GM19324 (cell line): ENCODE measurements at regions not wholly inside any gene's neighbourhood (a gene's known extent, or its start where the extent isn't known, plus 50 kb on each side); places are given as distances from the start of the nearest gene placed in this dataset.
"Not testable (repeated sequence)": the region's sequence is repeated elsewhere in the genome, so short reads cannot be mapped to it uniquely, and the experiment has no call there.

Source experiments
- ATAC-seq: cut with Tn5 transposase; IDR thresholded peaks from one replicate; pipeline ENCODE4 v1.9.1; 2021; ENCODE audit warnings: mild to moderate bottlenecking, moderate library complexity; ENCODE audit not compliant: unreplicated experiment, low FRiP score

DNA sequence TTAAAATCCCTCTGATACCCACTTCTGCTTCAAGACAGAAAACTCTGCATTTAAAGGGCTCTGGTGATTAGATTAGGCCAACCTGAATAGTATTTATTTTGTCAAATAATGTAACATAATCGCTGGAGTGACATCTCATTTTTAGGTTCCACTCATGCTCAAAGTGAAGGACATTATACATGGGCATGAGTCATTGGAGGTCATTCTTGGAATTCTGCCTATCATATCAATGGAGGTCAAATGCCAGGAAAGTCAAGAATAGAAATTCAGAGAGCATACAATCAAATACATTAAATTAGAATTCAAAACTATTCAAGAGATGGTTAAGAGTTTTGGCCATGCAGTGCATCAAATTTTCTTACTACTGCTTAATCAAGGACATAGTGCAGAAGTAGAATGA lies 50.8 kb upstream of the PRSS1 start:
- ATAC-seq, result no peak

DNA sequence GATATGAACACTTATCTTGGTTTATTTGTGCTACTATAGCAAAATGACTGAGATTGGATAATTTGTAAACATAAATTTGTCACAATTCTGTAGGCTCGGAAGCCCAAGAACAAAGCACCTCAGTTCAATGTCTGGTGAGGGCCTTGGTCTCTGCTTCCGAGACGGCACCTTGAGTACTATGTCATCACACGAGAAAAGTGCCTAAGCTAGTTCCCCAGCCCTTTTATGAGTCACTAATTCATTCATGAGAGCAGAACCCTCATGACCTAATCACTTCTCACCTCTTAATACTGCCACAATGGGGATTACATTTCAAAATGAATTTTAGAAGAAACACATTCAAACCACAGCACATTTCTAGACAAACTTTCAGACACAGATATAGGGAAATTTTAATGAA lies 52.0 kb upstream of the PRSS1 start:
- no peak for ATAC-seq

DNA sequence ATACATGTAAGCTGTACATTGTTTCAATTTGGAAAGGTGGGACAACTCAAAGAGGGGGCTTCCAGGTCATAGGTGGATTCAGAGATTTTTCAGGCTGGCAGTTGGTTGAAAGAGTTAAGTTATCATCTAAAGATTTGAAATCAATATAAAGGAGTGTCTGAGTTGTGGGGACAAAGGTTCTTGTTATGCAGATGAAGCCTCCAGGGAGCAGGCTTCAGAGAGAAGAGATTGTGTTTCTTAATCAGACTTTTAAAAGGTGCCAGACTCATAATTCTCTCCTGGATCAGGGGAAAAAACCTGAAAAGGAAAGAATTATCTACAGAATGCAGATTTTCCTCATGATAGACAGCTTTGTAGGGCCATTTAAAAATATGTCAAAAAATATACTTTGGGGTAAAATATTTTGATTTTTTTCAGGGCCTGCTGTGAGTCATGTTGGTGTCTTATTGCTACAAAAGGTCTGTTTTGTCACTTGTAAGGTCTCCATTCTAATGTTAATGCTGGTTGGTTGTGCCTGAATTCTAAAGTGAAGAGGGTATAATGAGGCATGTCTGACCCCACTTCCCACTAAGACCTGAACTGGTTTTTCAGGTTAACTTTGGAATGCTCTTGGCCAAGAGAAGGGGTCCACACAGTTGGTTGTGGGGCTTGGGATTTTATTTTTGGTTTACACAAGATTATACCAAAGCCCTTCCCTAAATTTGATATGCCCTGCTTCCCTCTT lies 52.7 kb upstream of the PRSS1 start:
- ATAC-seq, result no peak

DNA sequence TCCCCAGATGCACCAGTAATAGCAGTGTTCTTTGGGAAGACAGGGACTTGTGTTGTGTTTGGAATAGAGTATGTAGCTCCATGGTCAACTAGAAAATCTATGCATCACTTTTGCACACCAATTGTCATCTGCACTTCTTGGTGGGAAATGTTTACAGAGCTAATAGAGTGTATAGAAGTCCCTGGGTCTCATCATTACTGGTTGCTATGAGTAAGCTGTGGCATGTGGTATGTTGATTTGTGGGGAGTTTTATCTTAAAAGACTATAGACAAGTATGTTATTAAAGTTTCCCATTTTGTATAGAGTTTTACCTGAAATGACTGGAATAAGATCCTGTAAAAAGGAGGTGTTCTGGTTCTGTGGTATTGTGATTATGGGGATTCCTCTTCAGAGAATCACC lies 55.4 kb upstream of the PRSS1 start:
- ATAC-seq, result no peak

DNA sequence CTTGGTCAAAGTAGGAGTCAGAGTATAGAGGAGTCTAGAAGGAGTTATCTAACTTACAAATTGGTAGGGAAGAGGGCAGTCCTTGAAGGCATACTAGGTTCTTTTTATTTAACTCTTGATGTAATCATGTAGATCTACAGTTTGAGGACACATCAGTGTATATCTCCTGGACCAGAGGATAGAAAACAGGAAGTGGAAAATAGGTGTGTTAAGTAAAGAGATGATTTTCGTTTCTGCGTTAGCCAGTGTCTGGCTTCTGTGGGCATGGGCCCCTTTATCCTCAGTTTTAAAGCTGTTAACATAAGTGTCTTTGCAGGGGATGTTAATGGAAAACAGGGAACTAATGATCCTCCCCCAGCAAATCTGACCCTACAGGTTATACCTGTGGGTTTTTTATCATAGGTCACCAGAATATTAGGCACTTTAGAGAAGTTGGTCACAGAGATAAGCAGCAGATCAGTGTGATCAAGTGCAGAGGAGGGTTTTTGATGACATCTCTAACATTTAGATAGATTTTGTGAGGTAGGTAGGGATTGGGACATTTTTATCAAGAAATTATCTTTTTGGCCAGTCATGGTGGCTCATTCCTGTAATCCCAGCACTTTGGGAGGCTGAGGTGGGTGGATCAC lies 58.6 kb upstream of the PRSS1 start:
- ATAC-seq, result no peak

DNA sequence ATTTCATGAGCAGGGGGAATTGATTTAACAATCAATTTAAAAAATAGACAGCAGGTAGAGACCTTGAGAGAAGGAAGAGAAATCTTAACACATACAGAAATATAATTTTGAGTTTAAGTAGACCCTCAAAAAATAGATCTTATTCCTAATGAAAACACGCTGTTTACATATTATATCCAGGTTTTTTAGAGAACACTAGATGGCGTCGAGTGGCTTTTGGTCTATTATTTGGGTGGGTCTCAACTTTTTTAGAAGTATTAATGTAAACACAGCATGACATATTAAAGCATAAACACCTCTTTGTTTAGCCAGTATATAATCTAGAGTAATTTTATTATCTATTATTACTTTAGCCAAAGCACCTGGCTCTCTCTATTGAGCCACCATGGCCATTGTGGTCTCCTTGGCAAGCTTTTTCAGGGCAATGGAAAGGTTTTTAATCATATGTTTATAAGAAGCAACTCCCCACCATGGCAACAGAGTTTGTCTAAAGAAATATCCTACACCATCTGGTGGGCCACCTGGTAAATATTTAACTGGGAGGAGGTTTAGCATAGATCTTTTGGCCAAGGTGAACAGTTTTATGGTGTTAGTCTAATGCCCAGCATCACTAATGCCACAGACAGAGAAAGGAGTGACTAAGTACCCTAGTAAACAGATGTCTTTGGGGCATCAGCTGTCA lies 59.7 kb upstream of the PRSS1 start:
- no peak for ATAC-seq

DNA sequence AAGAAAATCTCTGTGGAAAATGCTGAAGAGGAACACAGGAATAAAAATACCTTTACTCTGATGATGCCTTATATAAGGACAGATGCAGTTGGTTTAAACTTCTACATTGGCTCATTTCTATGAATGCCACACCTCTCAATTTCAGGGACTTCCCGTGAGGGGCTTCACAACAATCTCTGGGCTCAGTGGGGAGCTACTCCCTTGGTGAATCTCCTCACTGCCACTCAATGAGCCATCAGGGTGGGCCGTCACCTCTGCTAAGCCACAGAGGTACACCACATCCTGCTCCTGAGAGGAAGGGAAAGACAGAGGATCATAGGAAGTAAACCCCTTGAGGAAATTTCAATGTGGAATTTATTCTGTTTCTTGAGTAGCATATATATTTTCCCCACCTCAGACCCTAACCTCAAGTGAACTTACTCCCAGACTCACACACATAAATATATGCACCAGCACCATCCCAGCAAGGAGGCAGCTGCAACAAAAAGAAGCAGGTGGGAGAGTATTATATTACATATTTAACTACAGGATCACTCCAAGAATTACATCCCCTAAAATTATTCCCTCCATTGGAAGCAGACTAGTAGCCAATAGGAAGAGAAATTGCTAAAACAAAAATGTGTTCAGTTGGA lies 63.3 kb upstream of the PRSS1 start:
- no peak for ATAC-seq

DNA sequence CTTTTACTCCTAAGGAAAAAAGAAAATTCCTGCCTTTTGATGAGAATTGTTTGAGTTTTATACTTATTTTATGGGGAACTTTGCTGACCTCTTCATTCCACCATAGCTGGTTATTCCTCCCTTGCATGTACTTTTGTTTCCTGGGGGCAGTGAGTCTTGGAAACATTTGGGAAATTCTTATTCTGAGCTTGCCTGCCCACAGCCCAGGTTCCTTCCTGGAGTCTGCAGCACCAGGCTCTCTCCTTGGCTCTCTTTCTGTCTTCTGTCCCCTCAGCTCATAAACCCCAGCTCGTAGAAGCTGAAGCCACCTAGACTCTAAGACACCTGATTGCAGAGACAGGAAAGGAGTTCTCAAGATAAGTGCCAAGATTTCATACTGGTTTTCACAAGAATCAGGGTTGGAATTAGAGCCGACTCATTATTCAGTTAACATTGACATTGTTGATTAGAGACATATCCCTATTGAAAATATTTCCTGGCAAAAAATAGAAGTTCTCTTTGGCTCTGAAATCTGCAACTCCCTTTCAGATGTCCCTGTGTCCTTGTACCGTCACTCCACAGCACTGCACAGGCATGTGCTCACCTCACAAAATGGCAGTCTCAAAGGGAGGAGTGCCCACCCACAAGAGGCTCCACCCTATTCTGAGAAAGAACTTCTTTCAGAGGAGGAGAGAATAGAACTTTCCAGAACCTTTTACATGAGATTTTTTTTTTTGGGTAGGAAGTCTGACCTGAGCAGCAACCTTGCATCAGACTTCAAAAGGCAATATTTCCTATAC lies 67.8 kb upstream of the PRSS1 start:
- no peak for ATAC-seq

DNA sequence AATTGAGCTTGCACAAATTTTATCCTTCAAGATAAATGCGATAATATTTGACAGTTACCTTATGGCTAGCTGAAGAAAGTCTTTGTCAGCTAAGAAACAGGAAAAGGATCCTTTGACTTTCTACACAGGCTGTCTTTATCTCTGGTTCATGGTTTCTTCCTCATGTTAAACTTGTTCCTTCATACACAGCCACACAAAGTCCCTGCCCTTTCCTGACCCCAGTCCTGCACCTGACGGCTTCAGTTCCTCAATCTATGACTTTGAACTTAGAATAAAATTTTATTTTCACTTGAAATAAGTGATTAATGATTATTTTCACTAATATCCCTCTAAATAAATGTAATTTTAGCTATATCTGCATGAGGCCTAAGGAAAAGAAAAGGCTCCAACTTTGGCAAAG lies 77.8 kb upstream of the PRSS1 start:
- no peak for ATAC-seq

DNA sequence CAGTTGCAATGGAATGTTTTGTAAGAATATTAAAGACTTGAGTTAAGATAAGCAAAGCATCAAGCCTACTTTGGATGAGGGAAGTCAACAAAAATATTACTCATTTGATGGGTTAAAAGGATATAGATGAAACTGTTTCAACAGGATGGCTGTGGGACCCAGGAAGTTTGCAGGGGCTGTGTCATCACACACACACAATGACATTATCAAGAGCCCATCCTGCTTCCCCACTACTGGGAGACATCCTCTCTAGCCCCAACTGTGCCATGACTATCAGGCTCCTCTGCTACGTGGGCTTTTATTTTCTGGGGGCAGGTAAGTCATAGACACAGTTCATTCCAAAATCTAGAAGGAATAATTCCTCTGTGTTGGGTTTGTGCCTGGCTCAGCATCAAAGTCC lies 78.8 kb upstream of the PRSS1 start:
- ATAC-seq, result no peak

DNA sequence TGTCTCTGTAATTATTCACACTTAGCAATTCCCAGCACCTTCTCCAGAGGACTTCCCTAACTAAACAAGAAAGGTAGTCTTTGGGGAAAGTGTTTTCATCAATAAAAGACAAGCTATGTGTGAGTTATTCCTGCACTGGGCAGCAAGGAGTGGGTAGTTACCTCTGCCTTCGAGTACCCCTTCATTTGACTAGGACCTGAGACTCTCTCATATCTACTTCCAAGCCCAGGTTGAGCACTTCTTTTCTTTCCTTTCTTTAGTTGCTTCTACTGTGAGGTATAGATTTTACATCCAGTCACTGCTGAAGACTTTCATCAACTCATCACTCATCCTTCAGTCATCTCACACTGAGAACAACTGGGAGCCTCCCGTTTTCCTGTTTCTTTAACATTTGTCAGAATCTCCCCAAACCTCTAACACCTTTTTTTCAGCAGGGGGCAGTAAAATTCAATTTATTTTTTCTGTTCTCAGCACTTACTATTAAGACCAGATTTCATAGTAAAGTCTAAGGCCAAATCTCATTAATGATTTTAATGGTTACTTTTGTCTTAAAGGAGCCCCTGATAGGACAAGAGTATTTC lies 80.1 kb upstream of the PRSS1 start:
- ATAC-seq, result no peak

DNA sequence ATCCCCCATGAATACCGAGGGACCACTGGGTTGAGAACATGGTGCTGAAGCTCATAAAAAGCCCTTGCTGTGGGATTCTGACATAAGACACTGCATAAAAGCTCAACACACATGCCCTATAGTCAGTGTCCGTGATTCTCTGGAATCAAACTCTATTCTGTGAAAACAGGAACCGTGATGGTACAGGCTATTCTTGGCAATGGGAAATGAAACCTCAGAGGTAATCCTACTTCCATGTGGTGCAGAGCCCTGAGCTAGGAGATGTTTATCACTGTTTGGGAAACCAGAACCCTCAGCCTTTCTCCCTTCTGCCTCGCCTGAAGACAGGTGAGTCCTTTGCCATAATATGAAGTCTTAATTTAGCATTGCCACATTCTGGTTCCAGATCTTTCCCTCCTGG lies 80.8 kb upstream of the PRSS1 start:
- ATAC-seq, result no peak

DNA sequence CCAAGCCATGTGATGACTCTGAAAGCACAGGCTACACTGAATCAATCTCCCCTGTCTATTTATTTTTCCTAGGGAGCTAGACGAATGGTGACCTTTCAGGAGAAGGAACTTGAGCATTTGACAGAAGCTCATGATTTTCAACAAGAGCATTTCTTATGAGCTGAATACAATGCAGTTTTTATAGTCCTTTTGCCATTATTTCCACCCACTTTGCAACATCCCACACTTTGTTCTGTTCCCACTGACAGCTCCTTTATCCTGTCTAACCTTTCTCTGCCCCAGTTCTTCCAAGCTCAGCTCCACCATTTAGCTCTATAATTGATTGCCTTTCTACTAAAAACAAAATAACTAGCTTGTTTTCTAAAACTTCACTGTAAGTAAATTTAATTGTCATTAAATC lies 91.9 kb upstream of the PRSS1 start:
- ATAC-seq, result no peak

DNA sequence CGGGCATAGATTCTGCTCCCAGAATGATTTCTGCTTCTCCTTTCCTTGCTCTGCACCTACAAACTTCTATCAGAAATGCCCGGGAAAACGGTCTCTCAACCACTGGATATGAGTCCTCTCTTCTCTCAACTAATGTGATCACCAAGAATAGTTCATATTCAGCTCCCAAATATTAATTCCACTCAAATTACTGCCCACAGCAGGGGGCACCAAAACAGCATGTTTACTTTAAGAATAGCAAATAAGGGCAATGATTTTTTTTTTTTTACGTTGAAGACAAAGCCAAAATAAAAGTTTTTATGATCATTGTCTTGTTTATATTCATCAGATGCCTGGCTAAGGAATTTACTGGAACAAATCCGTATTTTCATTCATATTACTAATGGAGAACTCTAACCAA lies 94.9 kb upstream of the PRSS1 start:
- no peak for ATAC-seq

DNA sequence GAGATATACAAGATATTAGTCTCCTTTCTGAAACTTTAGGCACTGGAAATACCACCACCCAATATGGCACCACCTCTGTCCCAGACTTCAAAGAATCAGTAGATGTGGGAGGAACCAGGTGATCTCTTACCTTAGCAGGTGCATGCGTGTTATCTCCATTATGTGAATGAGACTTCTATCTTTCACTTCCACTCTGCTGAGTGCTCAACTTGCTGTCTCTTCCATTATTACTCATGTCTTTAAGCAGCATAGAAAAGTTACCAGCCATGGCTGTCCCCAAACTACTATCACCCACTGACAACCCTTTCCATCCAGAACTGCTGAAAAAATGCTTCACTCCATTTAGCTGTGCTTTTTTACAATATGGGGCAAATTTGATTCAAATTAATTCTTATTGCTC lies 101.5 kb upstream of the PRSS1 start:
- ATAC-seq, result no peak

DNA sequence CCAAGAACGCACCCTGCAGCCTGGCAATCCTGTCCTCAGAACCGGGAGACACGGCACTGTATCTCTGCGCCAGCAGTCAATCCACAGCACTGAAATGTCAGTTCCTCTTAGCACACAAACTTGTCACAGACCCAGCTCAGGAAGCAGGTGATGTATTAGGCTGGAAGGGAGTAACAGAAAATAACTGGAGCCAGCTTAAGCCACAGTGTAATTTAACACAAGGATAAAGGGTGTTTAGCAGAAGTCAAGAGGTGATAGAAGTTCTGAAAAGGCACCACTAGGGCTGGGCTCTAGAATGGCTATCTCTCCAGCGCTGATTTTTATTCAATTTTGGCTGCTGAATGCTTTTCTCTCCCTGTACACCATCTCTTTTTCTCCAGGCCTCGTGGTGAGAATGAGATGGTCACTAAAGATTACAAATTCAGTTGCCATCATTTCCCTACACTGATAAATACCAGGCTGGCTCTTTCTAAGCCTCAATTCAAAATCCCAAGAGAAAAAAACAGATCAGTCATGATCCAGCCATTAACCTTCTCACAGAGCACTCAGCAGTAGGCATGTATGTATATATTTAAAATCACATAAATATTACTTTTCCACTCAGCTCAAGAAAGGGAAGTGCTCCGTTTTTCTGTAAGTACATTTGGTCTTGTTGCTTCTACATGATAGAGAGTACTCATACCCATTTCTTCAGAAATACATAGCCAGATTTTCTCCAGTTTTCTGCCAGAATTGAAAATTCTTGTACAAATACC lies 102.7 kb upstream of the PRSS1 start:
- no peak for ATAC-seq

DNA sequence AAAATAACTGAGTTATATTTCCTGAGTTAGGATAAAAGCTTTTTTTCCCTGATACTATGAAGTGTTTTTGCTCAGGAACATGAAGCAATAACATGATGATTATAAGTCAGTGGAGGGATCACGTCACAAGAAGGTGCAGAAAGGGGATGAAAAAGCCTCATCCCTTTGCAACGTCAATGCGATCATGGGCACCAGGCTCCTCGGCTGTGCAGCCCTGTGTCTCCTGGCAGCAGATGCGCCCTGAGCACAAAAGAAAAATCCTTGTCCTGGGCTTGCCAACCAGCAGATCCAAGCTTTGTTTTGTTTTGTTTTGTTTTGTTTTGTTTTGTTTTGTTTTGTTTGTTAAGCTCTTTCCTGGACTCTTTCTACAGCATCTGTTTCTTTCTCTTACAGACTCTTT lies 103.5 kb upstream of the PRSS1 start:
- no peak for ATAC-seq

DNA sequence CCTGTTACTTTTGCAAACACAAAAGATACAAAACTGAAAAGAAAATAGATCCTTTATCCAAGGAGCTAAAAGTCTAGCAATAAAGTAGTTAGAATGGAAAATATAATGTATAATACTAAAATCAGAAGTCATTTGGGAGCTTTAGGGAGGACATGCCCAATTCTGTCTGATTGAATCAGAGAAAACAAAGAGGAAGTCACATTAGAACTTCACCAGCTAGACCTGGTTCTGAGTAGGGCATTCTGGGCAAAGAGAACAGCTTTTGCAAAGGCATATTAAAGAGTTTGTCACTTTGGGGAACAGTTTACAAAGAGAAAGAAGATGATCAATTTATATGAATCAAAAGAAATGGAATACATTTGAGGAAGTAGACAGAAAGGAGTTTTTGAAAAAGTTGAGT lies 107.0 kb upstream of the PRSS1 start:
- ATAC-seq, result no peak

DNA sequence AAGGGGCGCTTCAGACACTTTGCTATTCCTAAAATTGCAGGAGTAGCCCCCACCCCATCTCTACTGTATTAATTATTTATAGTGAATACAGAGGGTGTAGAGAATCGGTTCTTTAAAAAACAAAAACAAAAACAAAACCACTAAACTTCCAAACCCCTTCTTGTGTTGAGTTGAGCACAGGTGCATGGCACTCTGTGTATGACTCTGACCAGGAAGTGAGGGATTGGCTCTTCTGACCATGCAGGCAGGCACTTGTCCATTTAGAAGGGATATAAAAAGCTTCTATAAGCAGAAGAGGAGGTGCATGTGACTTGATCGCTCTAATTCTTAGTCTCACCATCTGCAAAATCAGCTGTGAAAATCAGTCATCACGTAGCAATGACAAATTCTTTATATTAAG lies 108.0 kb upstream of the PRSS1 start:
- not testable (repeated sequence) for ATAC-seq

DNA sequence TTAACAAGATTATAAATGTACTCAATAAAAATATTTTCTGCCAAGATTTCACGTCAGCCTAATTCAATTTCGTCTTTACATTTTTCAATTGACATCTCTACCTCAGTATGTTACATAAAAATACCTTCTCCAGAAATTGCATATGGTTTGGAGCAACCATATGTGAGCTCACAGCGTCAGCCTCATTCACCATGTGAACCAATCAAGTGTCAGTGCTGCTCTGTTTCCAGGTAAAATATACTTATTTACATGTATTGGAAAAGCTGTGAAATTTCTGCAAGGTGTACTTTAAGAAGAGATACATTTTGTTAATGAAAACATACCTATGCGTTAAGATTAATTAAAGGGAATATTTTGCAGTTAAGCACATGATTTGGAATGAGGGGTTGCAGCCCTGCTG lies 110.7 kb upstream of the PRSS1 start:
- no peak for ATAC-seq
